GM10266 (cell line): ENCODE measurements at regions not wholly inside any gene's neighbourhood (a gene's known extent, or its start where the extent isn't known, plus 50 kb on each side); places are given as distances from the start of the nearest gene placed in this dataset.

ENCODE experiments used
- DNase-seq: peaks from one replicate; pipeline ENCODE4 v3.0.0; 2012; ENCODE audit errors: extremely low spot score
- CTCF ChIP-seq: IDR thresholded peaks from 2 replicates; pipeline ENCODE4 v1.5.1; 2012; ENCODE audit warnings: mild to moderate bottlenecking, low read depth; ENCODE audit not compliant: control insufficient read depth, insufficient read depth; ENCODE audit errors: missing control alignments

- TF ChIP-seq CTCF: no peak
Measured at GRCh38 chr13:55219538-55219937, 1921.2 kb upstream of the PRR20A start.

GRCh38 chr13:55229906-55230569 lies 1910.7 kb upstream of the PRR20A start:
- DNase-seq: no peak
- TF ChIP-seq CTCF: no peak

More at GRCh38 chr13:55219538-55219937, 1921.2 kb upstream of the PRR20A start:
- no peak for DNase-seq

GRCh38 chr13:55230570-55230908 lies 1910.2 kb upstream of the PRR20A start:
- no peak for TF ChIP-seq CTCF
- DNase-seq: no peak

GRCh38 chr13:55234311-55234710 lies 1906.4 kb upstream of the PRR20A start:
- no peak for TF ChIP-seq CTCF
- no peak for DNase-seq

GRCh38 chr13:55245005-55245644 lies 1895.6 kb upstream of the PRR20A start:
- no peak for TF ChIP-seq CTCF
- DNase-seq: no peak

GRCh38 chr13:55255236-55255635 lies 1885.5 kb upstream of the PRR20A start:
- no peak for DNase-seq

More at GRCh38 chr13:55255236-55255635, 1885.5 kb upstream of the PRR20A start:
- TF ChIP-seq CTCF: no peak
